HG03439 (cell line): ENCODE measurements at regions not wholly inside any gene's neighbourhood (a gene's known extent, or its start where the extent isn't known, plus 50 kb on each side); places are given as distances from the start of the nearest gene placed in this dataset.
"Not testable (repeated sequence)": the region's sequence is repeated elsewhere in the genome, so short reads cannot be mapped to it uniquely, and the experiment has no call there.

Source experiments
- ATAC-seq: cut with Tn5 transposase; IDR thresholded peaks from one replicate; pipeline ENCODE4 v1.9.1; 2021; ENCODE audit warnings: mild to moderate bottlenecking, moderate library complexity; ENCODE audit not compliant: unreplicated experiment

- not testable (repeated sequence) for ATAC-seq
These were observed 111.5 kb upstream of the IKBKE start for GRCh38 chr1:206358771-206359170.

- ATAC-seq = not testable (repeated sequence)
These were observed 110.9 kb upstream of the IKBKE start for GRCh38 chr1:206359377-206359776.

- not testable (repeated sequence) for ATAC-seq
These were observed 108.2 kb upstream of the IKBKE start for GRCh38 chr1:206361978-206362543.

- ATAC-seq = not testable (repeated sequence)
These were observed 107.3 kb upstream of the IKBKE start for GRCh38 chr1:206362994-206363393.

GRCh38 chr1:206365271-206365670 lies 105.0 kb upstream of the IKBKE start:
- not testable (repeated sequence) for ATAC-seq

GRCh38 chr1:206366131-206366530 lies 104.1 kb upstream of the IKBKE start:
- ATAC-seq = not testable (repeated sequence)

GRCh38 chr1:206366772-206367171 lies 103.5 kb upstream of the IKBKE start:
- ATAC-seq = not testable (repeated sequence)

- ATAC-seq = not testable (repeated sequence)
These were observed 102.2 kb upstream of the IKBKE start for GRCh38 chr1:206367955-206368622.

GRCh38 chr1:206374725-206375124 lies 95.6 kb upstream of the IKBKE start:
- not testable (repeated sequence) for ATAC-seq

GRCh38 chr1:206375552-206375951 lies 94.7 kb upstream of the IKBKE start:
- ATAC-seq = not testable (repeated sequence)

GRCh38 chr1:206378506-206378905 lies 91.8 kb upstream of the IKBKE start:
- not testable (repeated sequence) for ATAC-seq

- ATAC-seq = not testable (repeated sequence)
These were observed 91.0 kb upstream of the IKBKE start for GRCh38 chr1:206379245-206379644.

- not testable (repeated sequence) for ATAC-seq
These were observed 90.0 kb upstream of the IKBKE start for GRCh38 chr1:206380163-206380790.

- not testable (repeated sequence) for ATAC-seq
These were observed 89.3 kb upstream of the IKBKE start for GRCh38 chr1:206380791-206381610.

GRCh38 chr1:206384029-206384807 lies 86.1 kb upstream of the IKBKE start:
- not testable (repeated sequence) for ATAC-seq

GRCh38 chr1:206384891-206385290 lies 85.4 kb upstream of the IKBKE start:
- ATAC-seq = not testable (repeated sequence)

GRCh38 chr1:206387631-206388030 lies 82.6 kb upstream of the IKBKE start:
- ATAC-seq = not testable (repeated sequence)

- ATAC-seq = not testable (repeated sequence)
These were observed 78.4 kb upstream of the IKBKE start for GRCh38 chr1:206391903-206392302.

- ATAC-seq = not testable (repeated sequence)
These were observed 72.8 kb upstream of the IKBKE start for GRCh38 chr1:206397501-206397900.

GRCh38 chr1:206398261-206398660 lies 72.0 kb upstream of the IKBKE start:
- ATAC-seq = not testable (repeated sequence)
